HG03175 (cell line): ENCODE measurements at regions not wholly inside any gene's neighbourhood (a gene's known extent, or its start where the extent isn't known, plus 50 kb on each side); places are given as distances from the start of the nearest gene placed in this dataset.
A peak's percentile ranks its signal among the peaks of the same experiment; 100 is the strongest.

Experiments
- ATAC-seq: cut with Tn5 transposase; IDR thresholded peaks from one replicate; pipeline ENCODE4 v1.9.1; 2021; ENCODE audit warnings: mild to moderate bottlenecking, moderate library complexity; ENCODE audit not compliant: unreplicated experiment

DNA sequence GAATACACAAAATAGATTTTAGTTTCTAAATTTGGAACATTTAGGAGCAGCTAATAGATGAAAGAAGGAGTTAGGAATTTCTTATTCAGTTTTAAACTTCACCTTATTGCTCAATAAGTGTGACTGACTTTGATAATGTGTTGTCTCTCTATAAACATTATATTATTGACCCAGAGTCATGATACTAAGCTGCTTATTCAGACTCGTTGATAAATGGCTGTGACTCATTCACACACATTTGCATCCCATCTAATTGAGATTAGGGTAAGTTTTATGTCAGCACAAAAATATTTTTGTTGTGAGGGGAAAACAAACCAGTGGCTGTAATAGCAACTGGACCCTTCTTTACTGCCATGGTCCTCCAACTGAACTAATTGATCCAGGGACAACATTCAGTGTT lies 137.6 kb downstream of the GOLIM4 start:
- ATAC-seq = no peak

DNA sequence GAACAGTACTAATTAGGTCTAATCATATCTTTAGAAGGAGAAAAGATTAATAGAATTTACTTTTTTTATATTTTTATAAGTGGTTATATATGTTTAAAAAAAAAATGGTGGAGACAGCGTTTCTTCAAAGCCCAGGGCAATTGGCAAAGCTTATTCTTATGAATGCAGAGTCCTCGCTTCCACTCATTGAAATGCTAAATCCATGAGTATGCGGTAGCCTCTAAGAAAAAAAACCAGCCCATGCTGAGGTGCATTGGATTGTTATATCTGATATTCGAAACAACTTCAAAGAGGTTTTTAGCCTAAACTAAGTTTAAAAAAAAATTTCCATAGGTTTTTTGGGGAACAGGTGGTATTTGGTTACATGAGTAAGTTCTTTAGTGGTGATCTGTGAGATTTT lies 142.8 kb downstream of the GOLIM4 start:
- no peak for ATAC-seq

DNA sequence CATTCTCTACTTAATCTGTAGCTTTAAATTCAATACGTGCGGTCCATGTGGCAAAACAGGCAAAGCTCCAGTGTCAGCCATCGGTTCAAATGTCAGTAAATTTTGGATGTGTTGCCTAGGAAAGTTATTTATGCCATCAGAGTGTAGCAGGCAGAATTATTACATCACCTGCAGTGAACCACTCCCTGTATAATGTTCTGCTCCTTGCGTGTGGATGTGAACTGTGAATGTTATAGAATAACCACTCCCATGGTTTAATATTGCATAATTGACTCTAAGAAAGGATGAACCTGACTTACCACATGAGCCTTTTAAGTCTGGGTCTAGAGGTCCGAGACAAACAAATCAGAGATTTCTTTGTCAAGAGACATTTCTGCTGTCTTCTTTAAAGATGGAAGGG lies 145.5 kb downstream of the GOLIM4 start:
- no peak for ATAC-seq

DNA sequence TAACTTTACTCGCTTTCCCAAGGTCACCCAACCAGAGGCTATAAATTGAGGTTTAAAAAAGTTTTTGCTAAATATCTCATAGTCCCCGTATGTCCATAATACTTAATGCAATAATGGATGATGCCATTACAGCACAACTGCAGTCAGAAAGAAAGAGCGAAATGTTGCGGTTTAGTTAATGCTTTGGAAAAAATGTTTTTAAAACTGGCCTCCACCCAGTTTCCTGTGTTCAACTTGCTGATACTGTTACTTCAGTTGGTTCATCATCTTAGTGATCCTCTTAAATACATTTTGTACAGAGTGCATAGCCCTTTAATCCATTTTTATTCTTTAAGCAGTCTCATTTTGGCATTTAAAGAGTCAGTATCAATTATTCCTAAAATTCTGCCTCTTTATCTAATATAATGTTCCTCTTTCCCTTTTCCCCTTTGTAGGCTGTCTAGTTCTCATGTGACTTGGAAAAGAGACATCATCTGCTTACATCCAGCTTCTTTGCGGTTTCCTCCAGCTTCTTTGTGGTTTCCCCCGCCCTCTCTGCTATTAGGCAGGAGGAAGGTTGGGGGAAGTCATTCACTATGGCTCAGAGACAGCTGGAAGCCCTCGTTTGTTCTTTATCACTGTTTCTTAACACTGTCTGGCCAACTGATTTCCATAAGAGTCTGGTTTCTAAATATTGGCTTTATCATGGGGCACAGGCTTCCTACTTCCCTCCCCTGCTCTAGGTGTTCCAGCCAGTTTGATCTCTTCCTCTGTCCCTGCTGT lies 154.3 kb downstream of the GOLIM4 start:
- ATAC-seq = no peak

DNA sequence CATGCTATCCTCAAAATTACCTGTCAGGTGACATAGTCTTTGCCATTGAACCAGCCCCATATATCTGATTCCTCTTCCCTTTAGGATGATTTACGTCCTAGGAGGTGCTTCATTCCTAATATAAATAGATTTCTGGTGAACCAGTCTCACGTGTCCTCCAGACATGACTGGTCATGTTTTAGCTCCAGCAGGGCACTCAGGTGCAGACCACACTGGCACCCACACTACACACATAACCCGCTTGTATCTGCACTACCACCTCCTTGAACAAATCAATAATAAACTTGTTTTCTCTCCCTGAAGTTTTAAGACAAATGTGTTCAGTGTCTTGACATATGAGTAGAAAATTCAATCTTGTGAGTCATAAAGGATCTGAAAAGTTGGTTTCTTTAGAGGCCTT lies 155.5 kb downstream of the GOLIM4 start:
- ATAC-seq = no peak

DNA sequence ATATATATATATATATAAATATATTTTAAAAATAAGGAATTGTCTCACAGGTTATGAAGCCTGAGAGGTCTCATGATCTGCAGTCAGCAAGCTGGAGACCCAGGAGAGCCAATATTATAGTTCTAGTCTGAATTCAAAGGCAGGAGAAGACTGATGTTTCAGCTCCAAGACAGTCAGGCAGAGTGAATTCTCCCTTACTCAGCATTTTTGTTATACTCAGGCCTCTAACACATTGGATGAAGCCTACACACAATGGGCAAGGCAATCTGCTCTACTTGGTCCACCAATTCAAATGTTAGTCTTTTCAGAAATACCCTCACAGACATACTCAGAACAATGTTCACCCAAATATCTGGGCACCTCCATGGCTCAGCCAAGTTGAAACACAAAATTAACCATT lies 157.2 kb downstream of the GOLIM4 start:
- ATAC-seq = no peak

DNA sequence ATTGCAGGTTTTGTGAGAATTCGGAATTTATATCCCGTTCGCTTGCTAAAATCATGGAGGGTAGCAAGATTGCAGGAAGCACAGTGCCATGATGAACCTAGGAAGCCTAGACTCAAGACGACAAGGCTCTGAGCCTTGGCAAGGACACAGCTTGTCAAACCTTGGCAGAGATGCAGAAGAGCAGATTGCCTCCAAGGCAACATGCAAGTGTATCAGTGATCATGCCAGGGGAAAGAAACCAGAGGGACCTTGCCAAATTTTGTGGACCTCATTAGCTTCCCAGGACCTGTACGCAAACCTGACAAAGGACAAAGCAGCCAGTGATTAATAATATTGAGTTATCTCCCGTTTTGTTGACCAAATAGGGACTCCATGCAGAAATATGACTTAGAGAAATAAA lies 159.7 kb downstream of the GOLIM4 start:
- ATAC-seq = no peak

DNA sequence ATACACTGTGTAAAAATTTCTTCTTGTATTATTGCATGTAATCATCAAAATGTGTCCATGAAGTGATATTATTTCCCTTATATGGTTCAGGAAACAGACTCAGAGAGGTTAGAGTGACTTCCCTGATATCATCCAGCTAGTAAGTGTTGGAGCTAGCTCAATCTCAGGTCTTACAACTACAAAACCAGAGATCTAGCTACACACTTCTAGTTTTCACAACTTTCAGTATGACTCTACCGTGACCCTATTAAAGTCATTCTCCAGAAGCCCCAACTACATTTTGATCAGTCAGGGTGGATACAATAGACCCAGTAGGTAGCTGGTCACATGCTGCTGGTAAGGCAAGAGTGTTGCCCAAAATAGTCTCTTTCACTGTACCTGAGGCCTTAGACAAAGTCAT lies 165.3 kb downstream of the GOLIM4 start:
- peak; percentile 39 for ATAC-seq

DNA sequence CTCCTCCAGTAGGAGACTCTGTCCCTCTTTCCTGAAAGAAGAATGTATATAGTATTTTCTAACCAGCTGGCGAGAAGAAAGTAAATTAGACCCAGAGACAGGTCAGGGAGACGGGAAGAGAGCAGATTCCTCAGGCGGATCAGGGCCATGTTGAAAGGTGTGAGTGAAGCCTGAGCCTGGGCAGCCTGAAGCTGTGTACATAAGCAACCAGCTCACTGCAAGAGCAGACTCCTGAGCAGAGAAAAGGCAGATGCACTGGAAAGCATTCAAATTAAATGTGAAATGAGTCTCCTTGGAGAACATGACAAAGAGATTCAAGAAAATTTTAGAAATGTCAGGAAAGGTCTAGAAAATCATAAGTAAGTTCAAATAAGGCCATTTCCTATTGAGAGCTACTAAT lies 165.8 kb downstream of the GOLIM4 start:
- ATAC-seq = no peak

DNA sequence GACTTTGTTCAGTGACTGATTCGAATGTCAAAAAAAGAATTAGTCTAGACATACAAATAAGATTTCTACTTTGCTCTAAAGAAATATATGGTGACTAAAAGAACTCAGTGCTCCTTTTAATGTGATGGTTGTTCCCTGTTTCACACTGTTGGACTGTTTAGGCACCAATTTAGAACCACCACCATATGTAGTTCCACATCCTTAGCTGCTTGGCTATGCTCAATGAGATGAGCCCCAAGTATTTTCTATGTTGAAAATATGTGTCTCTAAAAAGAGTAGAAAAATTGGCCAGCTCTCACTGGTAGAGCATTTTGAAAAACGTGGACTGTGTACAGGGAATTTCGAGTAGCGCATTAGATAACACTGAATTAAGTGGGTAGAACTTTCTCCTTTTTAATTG lies 167.3 kb downstream of the GOLIM4 start:
- no peak for ATAC-seq

DNA sequence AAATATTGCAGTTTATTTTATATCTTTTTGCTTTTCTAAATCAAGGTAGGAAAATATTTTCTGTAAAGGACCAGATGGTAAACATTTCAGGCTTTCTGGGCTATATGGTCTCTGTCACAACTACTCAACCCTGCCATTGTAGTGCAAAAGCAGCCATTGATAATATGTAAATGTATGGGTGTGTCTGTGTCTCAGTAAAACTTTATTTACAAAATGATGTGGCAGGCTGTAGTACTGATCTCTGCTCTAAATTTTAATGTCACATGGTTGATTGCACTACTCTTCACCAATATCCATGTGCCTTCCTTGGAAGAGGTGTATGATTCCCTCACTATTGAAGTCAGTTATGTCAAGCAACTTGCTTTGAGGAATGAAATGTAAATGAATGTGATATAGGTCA lies 175.0 kb downstream of the GOLIM4 start:
- no peak for ATAC-seq

DNA sequence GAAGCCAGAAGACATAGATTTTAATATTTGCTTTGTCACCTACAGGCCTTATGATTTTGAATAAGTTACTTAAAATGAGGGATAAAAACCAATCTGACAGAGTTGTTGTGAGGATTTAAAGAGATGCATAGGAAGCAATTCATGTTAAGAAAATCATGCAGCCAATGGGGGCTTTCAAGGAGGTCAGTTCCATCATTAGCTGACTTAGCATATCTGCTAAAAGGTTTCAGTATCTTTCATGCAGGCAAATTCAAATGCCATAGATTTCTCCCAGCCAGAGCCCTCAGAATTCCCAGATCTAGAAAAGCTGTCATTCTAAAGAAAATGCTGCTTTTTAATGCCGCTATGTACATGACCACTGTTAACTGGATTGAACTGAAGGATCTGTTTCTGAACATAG lies 176.1 kb downstream of the GOLIM4 start:
- ATAC-seq = no peak

DNA sequence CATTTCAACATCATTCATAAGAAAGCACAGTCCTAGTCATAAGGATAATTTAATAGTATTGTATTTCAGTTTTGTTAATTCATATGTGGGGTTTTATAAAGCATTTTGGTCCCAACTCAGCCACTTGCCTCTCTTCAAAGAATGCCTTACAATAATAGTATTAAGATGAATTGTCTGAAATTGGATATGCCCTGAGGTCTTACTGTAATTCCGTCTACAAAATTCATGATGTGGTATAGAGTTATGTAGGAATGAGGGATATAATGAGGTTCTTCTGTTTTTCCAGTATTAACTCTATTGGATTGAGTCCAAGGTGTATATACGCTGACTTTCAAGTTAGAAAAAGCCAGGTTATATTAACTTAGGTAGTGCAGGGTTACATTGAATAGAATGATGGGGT lies 177.0 kb downstream of the GOLIM4 start:
- no peak for ATAC-seq

DNA sequence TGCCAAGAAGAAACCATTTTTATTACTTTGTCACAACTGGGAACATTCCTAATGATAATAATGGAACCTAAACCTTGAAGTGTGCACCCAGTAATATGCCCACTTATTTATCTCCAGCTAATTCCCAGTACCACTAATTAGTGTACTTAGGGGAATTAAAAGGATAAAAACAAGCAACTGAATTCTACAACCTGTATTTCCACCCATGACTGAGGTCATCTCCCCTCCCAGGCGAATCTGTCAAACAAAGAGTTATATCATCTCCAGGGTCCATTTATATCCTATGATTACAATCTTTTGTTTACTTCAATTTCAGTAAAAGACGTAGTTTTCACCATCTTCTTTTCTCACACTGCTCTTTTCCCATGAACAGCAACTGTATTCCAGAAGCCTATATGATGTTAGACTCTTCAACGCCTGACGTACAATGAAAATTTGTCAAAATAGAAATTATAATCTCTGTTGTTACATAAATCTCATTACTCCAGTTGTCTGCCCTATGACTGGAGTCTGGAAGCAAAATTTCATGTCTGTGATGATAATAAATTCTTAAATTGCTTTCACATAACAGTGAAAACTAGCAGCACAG lies 177.6 kb downstream of the GOLIM4 start:
- ATAC-seq = no peak

DNA sequence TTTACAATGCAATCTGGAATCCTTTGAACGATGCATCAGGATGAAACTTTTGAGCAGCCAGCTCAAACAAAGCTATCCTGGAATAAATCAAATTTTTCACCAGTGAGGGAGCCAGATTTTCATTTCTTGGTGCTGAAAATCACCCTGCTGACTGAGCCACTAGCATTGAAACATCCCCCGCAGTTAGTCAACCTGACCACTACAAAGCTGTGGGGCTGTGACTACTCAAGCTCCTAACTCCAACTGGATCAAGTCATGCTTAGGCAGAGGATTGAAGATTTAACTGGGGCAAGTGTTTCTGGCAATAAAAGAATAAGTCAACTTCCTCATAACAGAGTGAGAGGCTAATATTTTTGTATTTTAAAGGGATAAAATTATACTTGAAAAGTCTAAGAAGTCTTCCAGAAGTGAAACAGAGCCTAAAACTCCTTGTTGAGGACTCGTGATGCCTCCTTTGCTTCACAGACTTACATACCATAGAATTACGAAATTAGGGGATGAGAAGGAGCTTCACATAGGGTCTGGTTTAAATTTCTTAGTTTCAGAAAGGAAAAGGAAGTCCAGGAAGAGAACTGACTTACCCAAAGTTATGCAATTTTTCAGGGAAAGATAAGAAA lies 177.8 kb downstream of the SERPINI1 start:
- no peak for ATAC-seq

DNA sequence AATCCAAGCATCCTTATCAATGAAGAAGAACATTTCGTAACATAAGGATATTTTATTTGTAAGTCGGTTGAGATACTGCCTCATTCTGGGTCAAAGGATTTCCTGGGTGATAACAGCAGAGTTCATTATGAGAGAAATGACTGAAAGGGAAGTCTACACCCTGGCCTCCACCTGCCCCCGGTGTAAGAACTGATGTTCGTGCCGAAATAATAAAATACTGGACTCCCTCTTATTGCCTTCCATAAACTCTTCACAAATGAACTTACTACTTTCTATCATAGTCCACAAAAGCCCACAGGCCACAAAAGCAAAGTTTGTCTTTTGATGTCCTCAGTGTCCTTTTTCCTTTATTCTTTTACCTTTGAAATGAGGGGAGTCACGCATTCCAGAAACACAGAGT lies 174.4 kb downstream of the SERPINI1 start:
- ATAC-seq = no peak

DNA sequence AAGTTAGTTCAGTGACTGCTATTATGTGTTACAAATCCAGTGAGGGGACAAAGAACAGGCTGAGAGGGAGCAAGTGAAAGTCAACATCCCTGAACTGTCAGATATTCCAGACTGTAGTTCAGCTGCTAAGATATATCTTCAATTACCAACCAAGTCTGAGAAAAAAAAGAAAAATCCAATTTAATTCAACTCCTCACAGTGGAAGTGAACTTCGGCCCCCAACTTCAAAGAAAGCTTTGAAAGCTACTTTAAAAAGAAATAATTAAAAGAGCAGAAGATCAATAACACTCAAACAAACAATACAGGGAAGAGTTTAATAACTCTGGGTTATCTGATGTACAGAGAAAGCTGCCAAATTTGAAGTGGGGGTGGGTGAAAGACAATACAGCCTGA lies 174.0 kb downstream of the SERPINI1 start:
- no peak for ATAC-seq

DNA sequence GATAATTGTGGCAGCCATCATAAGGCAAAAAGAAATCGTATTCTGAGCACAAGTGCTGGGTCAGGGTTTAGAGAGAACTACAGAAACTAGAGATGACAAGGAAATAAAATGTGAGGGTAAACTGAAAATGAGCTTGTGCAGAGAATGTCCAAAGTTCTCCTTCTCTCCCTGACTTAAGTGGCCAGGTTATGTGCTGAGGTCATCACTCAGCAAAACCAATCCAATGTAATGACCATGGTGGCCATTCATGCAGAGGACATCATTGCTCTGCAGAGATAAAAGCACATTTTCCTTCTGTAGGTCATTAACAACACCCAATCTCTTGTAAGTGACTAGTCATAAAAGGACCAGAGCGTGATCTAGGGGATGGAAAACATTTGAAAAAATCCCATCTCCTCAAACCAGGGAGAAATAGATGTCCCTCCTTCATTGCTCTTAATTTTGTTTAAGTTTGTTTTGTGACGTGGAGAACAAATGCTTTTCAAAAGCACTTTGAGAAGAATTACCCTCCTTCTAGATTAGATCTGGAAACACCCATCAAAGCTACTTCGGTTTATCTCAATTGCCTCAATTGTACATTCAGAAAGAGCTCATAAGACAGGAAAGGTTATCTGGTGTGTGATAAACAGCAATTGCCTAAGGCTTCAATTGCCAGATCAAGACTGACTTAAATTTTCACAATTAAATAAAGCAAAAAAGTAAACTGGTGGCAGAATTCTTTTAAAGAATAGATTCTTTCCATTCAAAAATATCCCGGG lies 173.4 kb downstream of the SERPINI1 start:
- no peak for ATAC-seq

DNA sequence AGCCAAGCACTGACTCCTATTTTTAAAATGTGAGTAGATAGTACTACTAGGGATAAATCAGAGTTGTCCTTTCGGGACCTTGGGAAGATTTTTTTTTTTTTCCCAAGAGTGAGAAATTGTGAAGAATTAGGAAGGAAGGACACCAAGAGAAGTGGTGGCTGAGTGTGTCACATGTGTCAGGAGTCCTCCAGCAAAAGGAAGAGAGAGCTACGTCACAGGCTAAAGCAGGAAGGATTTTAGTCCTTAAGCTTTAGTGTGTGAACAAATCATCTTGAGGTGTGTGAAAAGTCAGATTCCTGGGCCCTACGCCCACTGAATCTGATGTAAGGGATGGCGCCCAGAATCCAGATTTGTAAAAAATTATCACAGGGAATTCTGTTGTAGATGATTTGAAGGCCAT lies 172.7 kb downstream of the SERPINI1 start:
- ATAC-seq = no peak

DNA sequence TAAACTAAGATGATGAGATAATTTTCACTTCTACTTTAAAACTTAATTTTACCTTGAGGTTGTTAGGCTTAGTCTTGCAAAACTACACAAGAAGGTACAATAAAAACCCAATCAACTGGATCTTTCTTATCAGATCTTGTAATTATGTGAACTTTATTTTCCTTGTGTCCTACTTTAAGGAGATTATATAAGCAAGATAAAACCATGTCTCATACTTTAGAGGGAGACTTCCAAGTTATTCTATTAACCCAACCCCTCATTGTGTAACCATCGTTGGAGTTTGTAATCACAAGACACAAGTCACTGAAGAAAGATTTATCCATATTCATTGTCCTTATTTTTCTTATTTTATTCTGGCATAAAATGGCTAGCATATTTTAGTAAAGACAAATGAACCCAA lies 165.6 kb downstream of the SERPINI1 start:
- ATAC-seq = no peak

DNA sequence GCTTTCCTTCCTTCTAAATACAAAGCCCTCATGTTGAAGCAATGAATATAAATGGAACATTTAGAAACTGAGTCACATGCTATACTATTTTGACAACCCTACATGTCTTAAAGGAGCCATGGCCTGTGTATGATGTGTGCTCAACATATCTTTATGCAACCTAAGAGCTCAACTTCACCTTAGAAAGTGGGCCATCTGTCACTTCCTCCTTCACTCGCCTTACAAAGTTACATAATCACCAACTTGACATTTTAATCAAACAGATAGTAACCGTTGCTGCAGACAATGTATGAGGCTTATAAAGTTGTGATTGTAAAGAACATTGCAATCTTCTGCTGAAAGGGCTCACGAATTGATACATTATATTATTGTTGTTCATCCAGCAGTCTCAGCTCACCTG lies 163.6 kb downstream of the SERPINI1 start:
- ATAC-seq = no peak

DNA sequence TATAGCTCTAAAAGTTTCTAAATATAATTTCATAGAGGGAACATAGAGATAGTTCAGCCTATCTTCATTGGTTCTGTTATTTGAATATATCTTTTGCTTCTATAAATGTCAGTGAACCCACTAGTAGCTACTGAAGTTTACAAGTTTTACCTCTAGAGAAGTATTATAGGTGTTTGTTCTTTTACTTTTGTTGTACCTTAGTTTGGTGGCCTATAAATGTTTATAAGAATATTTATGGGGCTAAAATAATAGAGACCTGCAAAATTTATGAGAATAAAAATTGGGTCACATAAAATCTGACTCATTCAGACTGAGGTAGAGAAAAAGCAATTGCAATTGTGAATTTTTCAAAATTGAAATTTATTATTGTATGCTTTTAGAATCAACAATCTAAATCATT lies 162.6 kb downstream of the SERPINI1 start:
- no peak for ATAC-seq
